Hepatocyte (in vitro differentiated cells): ENCODE measurements at regions not wholly inside any gene's neighbourhood (a gene's known extent, or its start where the extent isn't known, plus 50 kb on each side); places are given as distances from the start of the nearest gene placed in this dataset.

Experiments used
- CTCF ChIP-seq: fragments of 200-600 bp; sonication (generic); IDR thresholded peaks from 2 replicates; pipeline ENCODE4 v1.5.1; 2016; ENCODE audit warnings: antibody characterized with exemption, mild to moderate bottlenecking; ENCODE audit not compliant: poor library complexity
- EZH2 ChIP-seq: fragments of 200-600 bp; sonication (generic); IDR thresholded peaks from 2 replicates; pipeline ENCODE4 v1.6.1; 2016; ENCODE audit warnings: antibody characterized with exemption, mild to moderate bottlenecking, borderline replicate concordance

- TF ChIP-seq CTCF (no peak), EZH2 (no peak)
These were observed 719.5 kb upstream of the TMPRSS15 start for GRCh38 chr21:19123053-19123452.
